IMR-90 (cell line): ENCODE measurements at regions not wholly inside any gene's neighbourhood (a gene's known extent, or its start where the extent isn't known, plus 50 kb on each side); places are given as distances from the start of the nearest gene placed in this dataset.
"Not testable (repeated sequence)": the region's sequence is repeated elsewhere in the genome, so short reads cannot be mapped to it uniquely, and the experiment has no call there.

Source experiments
- ATAC-seq: fragments of 200-7000 bp; cut with Tn5 transposase; 2 replicates; pipeline ENCODE4 v1.9.1; 2020; ENCODE audit warnings: low read depth, mild to moderate bottlenecking, moderate library complexity
- BruUV-seq: library from RNA; stranded (reverse); fragments of 400-500 nt; replicated peaks from 2 replicates; lab custom pipeline; 2021; lab: Mats Ljungman, UMichigan
- CTCF ChIA-PET: fragments of 300-600 bp; formaldehyde crosslinking; extraction: SDS; loops from one replicate; lab custom pipeline; 2021; ENCODE audit warnings: antibody characterized with exemption; lab: Yijun Ruan, JAX
- POLR2A ChIA-PET: fragments of 300-600 bp; sonication (Branson Sonifier 250); formaldehyde crosslinking; loops from one replicate; lab custom pipeline; 2022; ENCODE audit warnings: antibody characterized with exemption; ENCODE audit not compliant: unreplicated experiment; lab: Charles Lee
- DNase-seq: peaks from one replicate; pipeline ENCODE4 v3.0.0; 2013
- H2AFZ ChIP-seq: replicated peaks from 2 replicates; pipeline ENCODE3; 2013; ENCODE audit warnings: low read length, mild to moderate bottlenecking; ENCODE audit not compliant: poor library complexity
- H2AK5ac ChIP-seq: 2 replicates; pipeline ENCODE4 v1.6.1; 2013; ENCODE audit warnings: low read depth, low read length, inconsistent platforms
- H2AK9ac ChIP-seq: replicated peaks from 2 replicates; pipeline ENCODE3; 2013; ENCODE audit warnings: mild to moderate bottlenecking, low read depth, low read length, moderate library complexity; ENCODE audit not compliant: poor library complexity
- H2BK120ac ChIP-seq: 2 replicates; pipeline ENCODE4 v1.6.1; 2013; ENCODE audit warnings: low read depth, low read length, inconsistent platforms
- H2BK15ac ChIP-seq: 3 replicates; pipeline ENCODE4 v1.6.1; 2013; ENCODE audit warnings: low read depth, low read length, inconsistent platforms
- H2BK20ac ChIP-seq: 2 replicates; pipeline ENCODE4 v1.6.1; 2013; ENCODE audit warnings: low read depth, mild to moderate bottlenecking, inconsistent platforms, low read length, moderate library complexity
- H2BK5ac ChIP-seq: 2 replicates; pipeline ENCODE4 v1.6.1; 2013; ENCODE audit warnings: mild to moderate bottlenecking, low read depth, low read length, inconsistent platforms; ENCODE audit not compliant: poor library complexity, severe bottlenecking
- H3K14ac ChIP-seq: replicated peaks from 2 replicates; pipeline ENCODE4 v1.6.1; 2013; ENCODE audit warnings: low read depth, low read length, inconsistent platforms
- H3K18ac ChIP-seq: 2 replicates; pipeline ENCODE4 v1.6.1; 2013; ENCODE audit warnings: low read depth, low read length, control low read depth
- H3K23ac ChIP-seq: 2 replicates; pipeline ENCODE4 v1.6.1; 2013; ENCODE audit warnings: low read depth, low read length, inconsistent platforms
- H3K27ac ChIP-seq: 2 replicates; pipeline ENCODE4 v1.5.1; 2013; ENCODE audit warnings: mild to moderate bottlenecking, control low read depth, low read length; ENCODE audit not compliant: insufficient read depth
- H3K27me3 ChIP-seq: 2 replicates; pipeline ENCODE4 v1.6.1; 2013; ENCODE audit warnings: low read length; ENCODE audit not compliant: control insufficient read depth, insufficient read depth
- H3K36me3 ChIP-seq: 2 replicates; pipeline ENCODE4 v1.6.1; 2013; ENCODE audit warnings: low read length, mixed read lengths; ENCODE audit not compliant: control insufficient read depth, insufficient read depth
- H3K4ac ChIP-seq: 2 replicates; pipeline ENCODE4 v1.6.1; 2013; ENCODE audit warnings: low read depth, low read length, inconsistent platforms
- H3K4me1 ChIP-seq: 2 replicates; pipeline ENCODE4 v1.6.1; 2013; ENCODE audit warnings: low read length, mixed read lengths; ENCODE audit not compliant: control insufficient read depth, insufficient read depth
- H3K4me2 ChIP-seq: 2 replicates; pipeline ENCODE4 v1.6.1; 2013; ENCODE audit warnings: low read depth, mild to moderate bottlenecking, control low read depth, low read length, moderate library complexity
- H3K4me3 ChIP-seq: 2 replicates; pipeline ENCODE4 v1.5.1; 2013; ENCODE audit warnings: low read depth, mild to moderate bottlenecking, control low read depth, low read length, moderate library complexity; ENCODE audit not compliant: insufficient read depth
- H3K56ac ChIP-seq: 2 replicates; pipeline ENCODE4 v1.6.1; 2013; ENCODE audit warnings: low read length, inconsistent platforms; ENCODE audit not compliant: insufficient read depth; ENCODE audit errors: extremely low read depth
- H3K79me1 ChIP-seq, 2 experiments: 2 replicates each; pipeline ENCODE4 v1.6.1; 2013; ENCODE audit warnings: low read length in 2 of 2, inconsistent platforms in 1 of 2, low read depth in 1 of 2
- H3K9ac ChIP-seq: 2 replicates; pipeline ENCODE4 v1.6.1; 2013; ENCODE audit warnings: low read depth, low read length, control low read depth
- H3K9me1 ChIP-seq: 2 replicates; pipeline ENCODE4 v1.6.1; 2013; ENCODE audit warnings: low read length, inconsistent platforms; ENCODE audit not compliant: insufficient read depth
- H3K9me3 ChIP-seq: 2 replicates; pipeline ENCODE4 v1.6.1; 2013; ENCODE audit warnings: low read length; ENCODE audit not compliant: control insufficient read depth, insufficient read depth
- H4K20me1 ChIP-seq: 2 replicates; pipeline ENCODE4 v1.6.1; 2013; ENCODE audit warnings: low read length, inconsistent platforms; ENCODE audit not compliant: insufficient read depth
- H4K5ac ChIP-seq: 2 replicates; pipeline ENCODE4 v1.6.1; 2013; ENCODE audit warnings: mild to moderate bottlenecking, low read depth, low read length, control low read depth
- H4K8ac ChIP-seq, 2 experiments: 2 replicates each; pipeline ENCODE4 v1.6.1; 2013; ENCODE audit warnings: low read depth in 2 of 2, low read length in 2 of 2, control low read depth in 1 of 2, inconsistent platforms in 1 of 2
- H4K91ac ChIP-seq: 2 replicates; pipeline ENCODE4 v1.6.1; 2013; ENCODE audit warnings: low read depth, low read length, inconsistent platforms; ENCODE audit not compliant: insufficient read depth
- WGBS, 2 experiments: methylation state at CpG; one replicate each; pipeline versions ENCODE4 v1.1.5 to v1.1.7; 2013; ENCODE audit warnings: missing lambda C conversion rate in 2 of 2; ENCODE audit not compliant: insufficient read length in 1 of 2; ENCODE audit errors: extremely low coverage in 2 of 2; 5-methylcytosine and 5-hydroxymethylcytosine counted together
- dilution Hi-C: fragments of 300-500 bp; cut with HindIII; formaldehyde crosslinking; loops from one replicate; pipeline ENCODE4 v1.14.3; 2018; ENCODE audit warnings: low sequenced_read_pairs; ENCODE audit not compliant: unreplicated experiment
- in situ Hi-C: fragments of 300-500 bp; cut with MboI; formaldehyde crosslinking; loops from 3 replicates; pipeline ENCODE4 v1.14.3; 2019; ENCODE audit warnings: low sequenced_read_pairs, inconsistent platforms, mixed read lengths
- intact Hi-C: fragments of 100-400 bp; cut with micrococcal nuclease; formaldehyde crosslinking; loops from 2 replicates; pipeline ENCODE4 v1.10.0; 2022

GRCh38 chr9:66647675-66648074 is 252.8 kb upstream of the ZNF658 start:
- H3K4me2 ChIP-seq, in situ Hi-C loops, BruUV-seq, H3K18ac ChIP-seq, DNase-seq, H4K5ac ChIP-seq, H2BK20ac ChIP-seq, H3K27me3 ChIP-seq, H2BK5ac ChIP-seq, H2BK120ac ChIP-seq, H3K9me3 ChIP-seq, intact Hi-C loops, H2AFZ ChIP-seq, H2BK15ac ChIP-seq, H2AK9ac ChIP-seq, ATAC-seq, H3K36me3 ChIP-seq, POLR2A ChIA-PET, H3K56ac ChIP-seq, H3K14ac ChIP-seq, H3K4me1 ChIP-seq, H4K8ac ChIP-seq, H3K9me1 ChIP-seq, CTCF ChIA-PET, H3K79me1 ChIP-seq, H3K4ac ChIP-seq, H3K4me3 ChIP-seq, H4K91ac ChIP-seq, H2AK5ac ChIP-seq, H3K9ac ChIP-seq, dilution Hi-C loops, H3K23ac ChIP-seq, H4K20me1 ChIP-seq, H3K27ac ChIP-seq: not testable (repeated sequence)
- WGBS, 2 experiments = no CpG with 5 or more reads among the region's 2 CpGs

- H3K27ac ChIP-seq, H3K14ac ChIP-seq, H2BK20ac ChIP-seq, H2BK120ac ChIP-seq, ATAC-seq, H3K4me2 ChIP-seq, dilution Hi-C loops, H3K9me1 ChIP-seq, in situ Hi-C loops, H2AK5ac ChIP-seq, H3K56ac ChIP-seq, H3K23ac ChIP-seq, H4K8ac ChIP-seq, BruUV-seq, H3K9me3 ChIP-seq, H3K18ac ChIP-seq, H3K4me1 ChIP-seq, H3K9ac ChIP-seq, CTCF ChIA-PET, DNase-seq, intact Hi-C loops, H3K27me3 ChIP-seq, H4K20me1 ChIP-seq, H2BK15ac ChIP-seq, H4K91ac ChIP-seq, H3K79me1 ChIP-seq, H2AK9ac ChIP-seq, H2BK5ac ChIP-seq, POLR2A ChIA-PET, H3K36me3 ChIP-seq, H3K4me3 ChIP-seq, H2AFZ ChIP-seq, H3K4ac ChIP-seq, H4K5ac ChIP-seq: not testable (repeated sequence)
These were observed 210.3 kb upstream of the ZNF658 start for GRCh38 chr9:66690242-66690641.
